HCT116 (cell line): ENCODE measurements at regions not wholly inside any gene's neighbourhood (a gene's known extent, or its start where the extent isn't known, plus 50 kb on each side); places are given as distances from the start of the nearest gene placed in this dataset.

ENCODE experiments used
- ATAC-seq: fragments of 200-7000 bp; cut with Tn5 transposase; 2 replicates; pipeline ENCODE4 v1.9.1; 2020; ENCODE audit warnings: mild to moderate bottlenecking, moderate library complexity
- BruUV-seq: library from RNA; stranded (reverse); fragments of 400-500 nt; replicated peaks from 2 replicates; lab custom pipeline; 2021; lab: Mats Ljungman, UMichigan
- CTCF ChIA-PET: fragments of 300-600 bp; sonication (Branson Sonifier 250); formaldehyde crosslinking; loops from one replicate; lab custom pipeline; 2021; ENCODE audit warnings: antibody characterized with exemption; lab: Charles Lee
- POLR2A ChIA-PET: fragments of 300-600, 350-600 bp; sonication (Branson Sonifier 250); formaldehyde crosslinking; loops from one replicate; lab custom pipeline; 2021; ENCODE audit warnings: antibody characterized with exemption; lab: Charles Lee
- RAD21 ChIA-PET, 2 experiments: fragments of 300-600 bp; sonication (Branson Sonifier 250); formaldehyde crosslinking; loops; one replicate each; lab custom pipeline; 2023; ENCODE audit warnings: low total read pairs in 2 of 2; ENCODE audit not compliant: uncharacterized antibody in 2 of 2, unreplicated experiment in 2 of 2, low non-redundant PET in 1 of 2; lab: Charles Lee
- DNase-seq: peaks from one replicate; pipeline ENCODE4 v3.0.0-alpha.2; 2010; ENCODE audit warnings: low read depth, low spot score
- H2AFZ ChIP-seq: fragments of 200-600 bp; shearing (Covaris generic), sonication (generic); 2 replicates; pipeline ENCODE4 v1.6.1; 2017; ENCODE audit warnings: low read depth, mixed run types, mixed read lengths, antibody characterized with exemption, low read length; ENCODE audit not compliant: poor library complexity, severe bottlenecking
- H3K27ac ChIP-seq: 2 replicates; pipeline ENCODE4 v1.5.1; 2012; ENCODE audit warnings: low read depth, low read length
- H3K27me3 ChIP-seq: fragments of 200-600 bp; sonication (generic); 2 replicates; pipeline ENCODE4 v1.6.1; 2016; ENCODE audit warnings: mixed run types, low read length, mixed read lengths; ENCODE audit not compliant: insufficient read depth
- H3K36me3 ChIP-seq, 2 experiments: fragments of 200-500 bp in 1 of 2; fragments of 200-600 bp in 1 of 2; sonication (Bioruptor generic) in 1 of 2; sonication (generic) in 1 of 2; 2 replicates each; pipeline versions ENCODE4 v1.5.1 to v1.6.1; 2014 to 2016; ENCODE audit warnings: low read length in 2 of 2, inconsistent platforms in 1 of 2, mixed read lengths in 1 of 2, mixed run types in 1 of 2; ENCODE audit not compliant: insufficient read depth in 2 of 2, control insufficient read depth in 1 of 2
- H3K4me1 ChIP-seq, 2 experiments: fragments of 200-600 bp in 1 of 2; sonication (generic) in 1 of 2; 2 replicates each; pipeline versions ENCODE4 v1.5.1 to v1.6.1; 2012 to 2017; ENCODE audit warnings: low read length in 2 of 2, inconsistent platforms in 1 of 2, mild to moderate bottlenecking in 1 of 2, mixed read lengths in 1 of 2, mixed run types in 1 of 2, moderate library complexity in 1 of 2; ENCODE audit not compliant: insufficient read depth in 2 of 2, control insufficient read depth in 1 of 2
- H3K4me2 ChIP-seq: fragments of 200-600 bp; sonication (generic); 2 replicates; pipeline ENCODE4 v1.6.1; 2017; ENCODE audit warnings: mixed run types, low read length, mixed read lengths
- H3K4me3 ChIP-seq, 2 experiments: fragments of 200-600 bp in 1 of 2; sonication (generic) in 1 of 2; replicated peaks in 1 of 2; 2 replicates each; pipeline ENCODE4 v1.5.1; 2011 to 2016; ENCODE audit warnings: low read length in 2 of 2, control low read depth in 1 of 2, low read depth in 1 of 2, mild to moderate bottlenecking in 1 of 2, mixed read lengths in 1 of 2, mixed run types in 1 of 2
- H3K79me2 ChIP-seq: fragments of 200-600 bp; sonication (generic); 2 replicates; pipeline ENCODE4 v1.6.1; 2017; ENCODE audit warnings: mild to moderate bottlenecking, mixed run types, low read length, moderate library complexity, mixed read lengths; ENCODE audit not compliant: insufficient read depth
- H3K9ac ChIP-seq: fragments of 200-600 bp; sonication (generic); 2 replicates; pipeline ENCODE4 v1.6.1; 2016; ENCODE audit warnings: low read length, mixed read lengths
- H3K9me2 ChIP-seq: fragments of 200-600 bp; sonication (generic), shearing (Covaris generic); 2 replicates; pipeline ENCODE4 v1.6.1; 2017; ENCODE audit warnings: mixed run types, mild to moderate bottlenecking, moderate library complexity; ENCODE audit not compliant: insufficient read depth
- H3K9me3 ChIP-seq, 2 experiments: fragments of 200-500 bp in 1 of 2; fragments of 200-600 bp in 1 of 2; sonication (Bioruptor generic) in 1 of 2; sonication (generic) in 1 of 2; 2 replicates each; pipeline ENCODE4 v1.6.1; 2014 to 2017; ENCODE audit warnings: low read length in 2 of 2, mixed read lengths in 2 of 2, inconsistent platforms in 1 of 2, low read depth in 1 of 2, mild to moderate bottlenecking in 1 of 2, mixed run types in 1 of 2, moderate library complexity in 1 of 2; ENCODE audit not compliant: control insufficient read depth in 1 of 2, insufficient read depth in 1 of 2
- H4K20me1 ChIP-seq: fragments of 200-600 bp; sonication (generic), shearing (Covaris generic); 2 replicates; pipeline ENCODE4 v1.6.1; 2017; ENCODE audit warnings: mixed run types, mild to moderate bottlenecking, moderate library complexity; ENCODE audit not compliant: insufficient read depth
- CBX3 ChIP-seq: IDR thresholded peaks from 2 replicates; pipeline ENCODE4 v1.6.1; 2012; ENCODE audit warnings: low read depth
- CEBPB ChIP-seq: IDR thresholded peaks from 2 replicates; pipeline ENCODE4 v1.6.1; 2012; ENCODE audit warnings: low read depth
- EGR1 ChIP-seq: IDR thresholded peaks from 2 replicates; pipeline ENCODE4 v1.6.1; 2012; ENCODE audit warnings: low read depth
- ELF1 ChIP-seq: IDR thresholded peaks from 2 replicates; pipeline ENCODE4 v1.6.1; 2012; ENCODE audit warnings: low read depth, borderline replicate concordance
- EZH2 ChIP-seq: fragments of 200-600 bp; sonication (generic); IDR thresholded peaks from 2 replicates; pipeline ENCODE4 v1.6.1; 2017; ENCODE audit warnings: antibody characterized with exemption, mixed run types
- FOSL1 ChIP-seq: IDR thresholded peaks from 2 replicates; pipeline ENCODE4 v1.6.1; 2012; ENCODE audit warnings: low read depth
- POLR2AphosphoS5 ChIP-seq: IDR thresholded peaks from 2 replicates; pipeline ENCODE4 v1.6.1; 2011; ENCODE audit warnings: mild to moderate bottlenecking, low read depth, low read length, moderate library complexity
- ZFX ChIP-seq: fragments of 450-650 bp; IDR thresholded peaks from 2 replicates; pipeline ENCODE4 v1.6.1; 2017
- intact Hi-C: fragments of 100-400 bp; cut with micrococcal nuclease; formaldehyde crosslinking; loops from 2 replicates; pipeline ENCODE4 v1.10.0; 2022
- TF ChIP-seq, protein P1 (sequence below): IDR thresholded peaks from 2 replicates; pipeline ENCODE4 v1.6.1; 2012; ENCODE audit warnings: low read depth

DNA sequence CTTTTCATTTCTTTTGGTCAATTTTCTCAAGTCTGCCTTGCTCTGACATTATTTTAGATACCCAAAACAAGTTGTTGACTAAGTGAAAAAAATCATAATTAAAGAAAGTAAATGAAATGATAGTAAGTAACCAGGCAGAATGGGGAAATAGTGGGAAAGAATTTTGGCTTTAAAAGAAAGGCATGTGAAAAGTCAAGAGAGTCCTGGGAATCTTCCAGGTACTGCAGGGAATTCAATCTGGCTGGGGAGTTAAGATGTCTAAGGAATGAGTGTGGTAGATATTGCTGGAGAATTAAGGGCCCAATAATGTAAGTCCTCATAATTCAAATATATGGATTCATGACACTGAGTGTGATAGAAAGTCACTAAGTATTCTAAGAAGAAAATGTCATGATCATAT is 123.1 kb upstream of the PAPPA start:
- no peak overlapping the region for H3K9ac ChIP-seq
- H3K9me3 ChIP-seq: no peaks in the 10 kb centered on the region
- no TSS peak for BruUV-seq
- CTCF ChIA-PET: no interaction called here
- DNase-seq (no peak), ATAC-seq (no peak)
- H3K4me3 ChIP-seq: no peak overlapping the region
- H3K79me2 ChIP-seq: no peaks in the 10 kb centered on the region
- H3K4me1 ChIP-seq: peaks cover 0 to 6% of the 10 kb centered on the region in 2 experiments; a peak in 1 of 4 replicates
- no peak overlapping the region for H3K4me2 ChIP-seq
- no peaks in the 10 kb centered on the region for H3K9me2 ChIP-seq
- intact Hi-C loops: no loop called here
- POLR2A ChIA-PET: no interaction called here
- RAD21 ChIA-PET: no interaction called here
- no peaks in the 10 kb centered on the region for H3K36me3 ChIP-seq
- H4K20me1 ChIP-seq: no peaks in the 10 kb centered on the region
- H3K27ac ChIP-seq: no peak overlapping the region
- H3K27me3 ChIP-seq: no peaks in the 10 kb centered on the region
- TF ChIP-seq CEBPB (no peak), FOSL1 (no peak), ELF1 (no peak), EZH2 (no peak), EGR1 (no peak), POLR2AphosphoS5 (no peak), ZFX (no peak), CBX3 (no peak)
- TF ChIP-seq, protein P1, sequence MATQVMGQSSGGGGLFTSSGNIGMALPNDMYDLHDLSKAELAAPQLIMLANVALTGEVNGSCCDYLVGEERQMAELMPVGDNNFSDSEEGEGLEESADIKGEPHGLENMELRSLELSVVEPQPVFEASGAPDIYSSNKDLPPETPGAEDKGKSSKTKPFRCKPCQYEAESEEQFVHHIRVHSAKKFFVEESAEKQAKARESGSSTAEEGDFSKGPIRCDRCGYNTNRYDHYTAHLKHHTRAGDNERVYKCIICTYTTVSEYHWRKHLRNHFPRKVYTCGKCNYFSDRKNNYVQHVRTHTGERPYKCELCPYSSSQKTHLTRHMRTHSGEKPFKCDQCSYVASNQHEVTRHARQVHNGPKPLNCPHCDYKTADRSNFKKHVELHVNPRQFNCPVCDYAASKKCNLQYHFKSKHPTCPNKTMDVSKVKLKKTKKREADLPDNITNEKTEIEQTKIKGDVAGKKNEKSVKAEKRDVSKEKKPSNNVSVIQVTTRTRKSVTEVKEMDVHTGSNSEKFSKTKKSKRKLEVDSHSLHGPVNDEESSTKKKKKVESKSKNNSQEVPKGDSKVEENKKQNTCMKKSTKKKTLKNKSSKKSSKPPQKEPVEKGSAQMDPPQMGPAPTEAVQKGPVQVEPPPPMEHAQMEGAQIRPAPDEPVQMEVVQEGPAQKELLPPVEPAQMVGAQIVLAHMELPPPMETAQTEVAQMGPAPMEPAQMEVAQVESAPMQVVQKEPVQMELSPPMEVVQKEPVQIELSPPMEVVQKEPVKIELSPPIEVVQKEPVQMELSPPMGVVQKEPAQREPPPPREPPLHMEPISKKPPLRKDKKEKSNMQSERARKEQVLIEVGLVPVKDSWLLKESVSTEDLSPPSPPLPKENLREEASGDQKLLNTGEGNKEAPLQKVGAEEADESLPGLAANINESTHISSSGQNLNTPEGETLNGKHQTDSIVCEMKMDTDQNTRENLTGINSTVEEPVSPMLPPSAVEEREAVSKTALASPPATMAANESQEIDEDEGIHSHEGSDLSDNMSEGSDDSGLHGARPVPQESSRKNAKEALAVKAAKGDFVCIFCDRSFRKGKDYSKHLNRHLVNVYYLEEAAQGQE: no peak
- H2AFZ ChIP-seq: no peak overlapping the region
